ENCODE measurements at regions not wholly inside any gene's neighbourhood (a gene's known extent, or its start where the extent isn't known, plus 50 kb on each side); places are given as distances from the start of the nearest gene placed in this dataset.

- POLR2A ChIA-PET (ENCODE audit: unreplicated experiment) = no interaction called here
- Histone ChIP-seq H3K27me3 (ENCODE audit: control insufficient read depth, insufficient read depth, low read length) (no peaks in the 10 kb centered on the region; the same call in 1 of the 2 replicates), H2AK9ac (replicated peaks; ENCODE audit: low read depth, low read length, poor library complexity) (no peak overlapping the region), H3K14ac (replicated peaks; ENCODE audit: low read depth, low read length) (no peak overlapping the region), H3K4me2 (ENCODE audit: low read depth, low read length) (no peak overlapping the region), H4K91ac (ENCODE audit: insufficient read depth, low read depth, low read length) (no peak overlapping the region), H2AFZ (replicated peaks; ENCODE audit: low read length, poor library complexity) (no peak overlapping the region), H2BK15ac (ENCODE audit: low read depth, low read length) (no peak overlapping the region), H3K4me3 (ENCODE audit: insufficient read depth, low read depth, low read length) (no peak overlapping the region), H2BK120ac (ENCODE audit: low read depth, low read length) (no peak overlapping the region), H3K27ac (ENCODE audit: insufficient read depth, low read length) (no peak overlapping the region), H3K18ac (ENCODE audit: low read depth, low read length) (no peak overlapping the region), H3K36me3 (ENCODE audit: control insufficient read depth, insufficient read depth, low read length) (no peaks in the 10 kb centered on the region), H3K23ac (ENCODE audit: low read depth, low read length) (no peak overlapping the region), H2BK20ac (ENCODE audit: low read depth, low read length) (no peak overlapping the region), H3K9me3 (ENCODE audit: control insufficient read depth, insufficient read depth, low read length) (no peaks in the 10 kb centered on the region), H4K5ac (ENCODE audit: low read depth, low read length) (no peak overlapping the region), H3K9me1 (ENCODE audit: insufficient read depth, low read length) (no peaks in the 10 kb centered on the region), H3K79me1 (ENCODE audit: low read depth in 1 of 2, low read length in 2 of 2) (no peaks in the 10 kb centered on the region), H3K56ac (ENCODE audit: extremely low read depth, insufficient read depth, low read length) (no peak overlapping the region), H2AK5ac (ENCODE audit: low read depth, low read length) (no peak overlapping the region), H4K8ac (ENCODE audit: low read depth in 2 of 2, low read length in 2 of 2) (no peak overlapping the region), H4K20me1 (ENCODE audit: insufficient read depth, low read length) (no peaks in the 10 kb centered on the region), H3K9ac (ENCODE audit: low read depth, low read length) (no peak overlapping the region), H2BK5ac (ENCODE audit: low read depth, low read length, poor library complexity, severe bottlenecking) (no peak overlapping the region), H3K4me1 (ENCODE audit: control insufficient read depth, insufficient read depth, low read length) (no peaks in the 10 kb centered on the region), H3K4ac (ENCODE audit: low read depth, low read length) (no peak overlapping the region)
- CTCF ChIA-PET = interaction anchor here (1.3 kb wide), 1 partner anchor 39 kb away, joined by 3 read pairs; no protein-coding TSS in a partner anchor
- DNase-seq = no peak
- intact Hi-C loops (cut with micrococcal nuclease) = no loop called here
- TF ChIP-seq POLR2A (IDR thresholded peaks at IDR 0.05; ENCODE audit: low read depth, low read length) (no peak), RFX5 (IDR thresholded peaks at IDR 0.05; ENCODE audit: low read depth, low read length) (no peak), CTCF (conservative IDR thresholded peaks at IDR 0.05; ENCODE audit: low read depth, low read length) (no peak), BHLHE40 (IDR thresholded peaks at IDR 0.05; ENCODE audit: low read depth, low read length) (no peak), FOS (IDR thresholded peaks at IDR 0.05; ENCODE audit: low read depth, low read length) (no peak), MXI1 (IDR thresholded peaks at IDR 0.05; ENCODE audit: borderline replicate concordance, low read depth, low read length) (no peak), USF2 (IDR thresholded peaks at IDR 0.05; ENCODE audit: low read depth, low read length) (no peak), MAFK (IDR thresholded peaks at IDR 0.05; ENCODE audit: low read depth, low read length) (no peak), CEBPB (IDR thresholded peaks at IDR 0.05; ENCODE audit: low read depth, low read length) (no peak), SMC3 (IDR thresholded peaks at IDR 0.05; ENCODE audit: low read depth, low read length) (no peak), MAZ (IDR thresholded peaks at IDR 0.05; ENCODE audit: borderline replicate concordance, low read depth, low read length) (no peak), CHD1 (IDR thresholded peaks at IDR 0.05; ENCODE audit: low read depth, low read length) (no peak), ELK1 (IDR thresholded peaks at IDR 0.05; ENCODE audit: borderline replicate concordance, low read depth, low read length) (no peak), RCOR1 (IDR thresholded peaks at IDR 0.05; ENCODE audit: insufficient replicate concordance, low read length) (no peak), NFE2L2 (IDR thresholded peaks at IDR 0.05; ENCODE audit: low read depth, low read length) (no peak), RAD21 (IDR thresholded peaks at IDR 0.05; ENCODE audit: low read length) (no peak)
- dilution Hi-C loops (cut with HindIII; ENCODE audit: low sequenced_read_pairs, unreplicated experiment) = no loop called here
- WGBS, 2 experiments (ENCODE audit: extremely low coverage in 2 of 2, insufficient read length in 1 of 2) = no CpG with 5 or more reads among the region's 7 CpGs
- in situ Hi-C loops (cut with MboI; ENCODE audit: low sequenced_read_pairs) = no loop called here
- ATAC-seq (ENCODE audit: low read depth) = no peak
- BruUV-seq (replicated peaks) = no TSS peak
Measured at GRCh38 chr3:8278448-8278847, 223.2 kb upstream of the LMCD1 start.

All from IMR-90 (cell line).